Neural progenitor cell (in vitro differentiated cells): ENCODE measurements at regions not wholly inside any gene's neighbourhood (a gene's known extent, or its start where the extent isn't known, plus 50 kb on each side); places are given as distances from the start of the nearest gene placed in this dataset.

ENCODE experiments used
- CTCF ChIP-seq: fragments of 200-600 bp; sonication (generic); IDR thresholded peaks from 2 replicates; pipeline ENCODE4 v1.5.1; 2017; ENCODE audit warnings: antibody characterized with exemption, mild to moderate bottlenecking
- EZH2 ChIP-seq: fragments of 200-600 bp; sonication (generic); IDR thresholded peaks from 2 replicates; pipeline ENCODE4 v1.6.1; 2017; ENCODE audit warnings: antibody characterized with exemption, mild to moderate bottlenecking, moderate library complexity
- EZH2phosphoT487 ChIP-seq: fragments of 200-600 bp; sonication (generic); IDR thresholded peaks from 2 replicates; pipeline ENCODE4 v1.6.1; 2017; ENCODE audit warnings: antibody characterized with exemption

DNA sequence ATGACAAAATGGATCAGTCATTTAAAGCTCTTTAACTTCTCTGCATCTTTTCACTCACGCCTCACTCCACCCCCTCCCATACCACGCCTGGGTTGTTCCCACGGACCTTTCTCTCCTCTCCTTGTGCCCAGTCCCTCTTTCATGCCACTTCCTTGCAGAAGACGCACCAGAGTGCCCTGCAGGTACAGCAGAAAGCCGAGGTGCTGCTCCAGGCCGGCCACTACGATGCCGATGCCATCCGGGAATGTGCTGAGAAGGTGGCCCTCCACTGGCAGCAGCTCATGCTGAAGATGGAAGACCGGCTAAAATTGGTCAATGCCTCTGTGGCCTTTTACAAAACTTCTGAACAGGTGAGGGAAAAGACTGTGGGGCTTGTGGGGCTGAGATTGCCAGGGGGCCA lies 296.1 kb upstream of the UMPS start:
- TF ChIP-seq CTCF (no peak), EZH2phosphoT487 (no peak), EZH2 (no peak)
